Liver (tissue), 3 donors: ENCODE measurements at regions not wholly inside any gene's neighbourhood (a gene's known extent, or its start where the extent isn't known, plus 50 kb on each side); places are given as distances from the start of the nearest gene placed in this dataset.

Experiments used
- GABPA ChIP-seq, 2 donors: IDR thresholded peaks in 1 of 2; conservative IDR thresholded peaks in 1 of 2; 2 replicates each; pipeline ENCODE4 v1.6.1; 2016; ENCODE audit warnings: antibody characterized with exemption in 2 of 2, mild to moderate bottlenecking in 1 of 2, moderate library complexity in 1 of 2
- NR2F2 ChIP-seq: IDR thresholded peaks from 2 replicates; pipeline ENCODE4 v1.6.1; 2016; ENCODE audit warnings: antibody characterized with exemption
- RAD21 ChIP-seq, 2 donors: IDR thresholded peaks; 2 replicates each; pipeline ENCODE4 v1.6.1; 2016; ENCODE audit warnings: antibody characterized with exemption in 2 of 2, mild to moderate bottlenecking in 2 of 2
- TAF1 ChIP-seq: conservative IDR thresholded peaks from 2 replicates; pipeline ENCODE4 v1.6.1; 2016; ENCODE audit warnings: antibody characterized with exemption, mild to moderate bottlenecking
- YY1 ChIP-seq: IDR thresholded peaks from 2 replicates; pipeline ENCODE4 v1.6.1; 2016; ENCODE audit warnings: antibody characterized with exemption, mild to moderate bottlenecking
- TF ChIP-seq, protein P1 (sequence below): fragments of 150-350 bp; IDR thresholded peaks from 2 replicates; pipeline ENCODE4 v1.5.1; 2017; ENCODE audit warnings: improper control_type of control experiment, low read depth, low read length; ENCODE audit not compliant: missing input control
- TF ChIP-seq, protein P2 (sequence below): IDR thresholded peaks from 2 replicates; pipeline ENCODE4 v1.6.1; 2016; ENCODE audit warnings: antibody characterized with exemption
- TF ChIP-seq, protein P3 (sequence below): IDR thresholded peaks from 2 replicates; pipeline ENCODE4 v1.6.1; 2016; ENCODE audit warnings: antibody characterized with exemption
- donor health status: healthy.
- donor health status: healthy.

DNA sequence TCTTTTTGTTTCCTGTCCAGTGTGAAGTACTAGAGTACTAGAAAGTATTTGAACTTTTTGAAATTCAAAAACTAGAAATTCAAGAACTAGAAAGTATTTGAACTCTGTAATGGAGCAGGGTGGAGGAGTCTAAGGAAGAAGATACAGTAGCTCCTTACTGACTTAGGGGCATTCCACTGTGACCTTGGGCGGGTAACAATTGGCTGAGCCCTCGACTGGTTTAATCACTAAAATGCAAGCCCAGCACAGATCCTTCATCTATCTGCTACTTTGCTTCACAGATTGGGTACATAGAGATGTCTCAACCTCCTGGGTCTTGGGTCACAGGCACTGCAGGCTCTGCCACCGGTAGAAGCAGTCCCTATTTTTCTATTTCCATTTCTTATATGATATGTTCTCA lies 462.1 kb upstream of the AGTR1 start:
- TF ChIP-seq GABPA (IDR thresholded peaks at IDR 0.05 in 1 of 2, conservative IDR thresholded peaks at IDR 0.05 in 1 of 2) = no peak
- TF ChIP-seq, protein P1, sequence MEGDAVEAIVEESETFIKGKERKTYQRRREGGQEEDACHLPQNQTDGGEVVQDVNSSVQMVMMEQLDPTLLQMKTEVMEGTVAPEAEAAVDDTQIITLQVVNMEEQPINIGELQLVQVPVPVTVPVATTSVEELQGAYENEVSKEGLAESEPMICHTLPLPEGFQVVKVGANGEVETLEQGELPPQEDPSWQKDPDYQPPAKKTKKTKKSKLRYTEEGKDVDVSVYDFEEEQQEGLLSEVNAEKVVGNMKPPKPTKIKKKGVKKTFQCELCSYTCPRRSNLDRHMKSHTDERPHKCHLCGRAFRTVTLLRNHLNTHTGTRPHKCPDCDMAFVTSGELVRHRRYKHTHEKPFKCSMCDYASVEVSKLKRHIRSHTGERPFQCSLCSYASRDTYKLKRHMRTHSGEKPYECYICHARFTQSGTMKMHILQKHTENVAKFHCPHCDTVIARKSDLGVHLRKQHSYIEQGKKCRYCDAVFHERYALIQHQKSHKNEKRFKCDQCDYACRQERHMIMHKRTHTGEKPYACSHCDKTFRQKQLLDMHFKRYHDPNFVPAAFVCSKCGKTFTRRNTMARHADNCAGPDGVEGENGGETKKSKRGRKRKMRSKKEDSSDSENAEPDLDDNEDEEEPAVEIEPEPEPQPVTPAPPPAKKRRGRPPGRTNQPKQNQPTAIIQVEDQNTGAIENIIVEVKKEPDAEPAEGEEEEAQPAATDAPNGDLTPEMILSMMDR = no peak
- no peak for TF ChIP-seq RAD21 (IDR thresholded peaks at IDR 0.05)
- TF ChIP-seq, protein P2, sequence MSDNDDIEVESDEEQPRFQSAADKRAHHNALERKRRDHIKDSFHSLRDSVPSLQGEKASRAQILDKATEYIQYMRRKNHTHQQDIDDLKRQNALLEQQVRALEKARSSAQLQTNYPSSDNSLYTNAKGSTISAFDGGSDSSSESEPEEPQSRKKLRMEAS = no peak
- TF ChIP-seq YY1 = no peak
- TF ChIP-seq, protein P3, sequence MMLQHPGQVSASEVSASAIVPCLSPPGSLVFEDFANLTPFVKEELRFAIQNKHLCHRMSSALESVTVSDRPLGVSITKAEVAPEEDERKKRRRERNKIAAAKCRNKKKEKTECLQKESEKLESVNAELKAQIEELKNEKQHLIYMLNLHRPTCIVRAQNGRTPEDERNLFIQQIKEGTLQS = no peak
- no peak for TF ChIP-seq TAF1
- TF ChIP-seq NR2F2 = no peak
